Keratinocyte (primary cell): ENCODE measurements at regions not wholly inside any gene's neighbourhood (a gene's known extent, or its start where the extent isn't known, plus 50 kb on each side); places are given as distances from the start of the nearest gene placed in this dataset.

ENCODE experiments used
- DNase-seq: peaks from one replicate; pipeline ENCODE4 v3.0.0-alpha.2; 2011; ENCODE audit warnings: low read depth, missing footprints, low spot score
- FAIRE-seq: peaks from 2 replicates; lab custom pipeline; 2011; peaks lifted over from hg19 to GRCh38; lab: Jason Lieb, UNC
- H2AFZ ChIP-seq: 2 replicates; pipeline ENCODE4 v1.6.0; 2012; ENCODE audit warnings: low read length, control low read depth, inconsistent platforms; ENCODE audit not compliant: control insufficient read depth
- H3K27ac ChIP-seq: 2 replicates; pipeline ENCODE4 v1.5.1; 2011; ENCODE audit warnings: low read length; ENCODE audit not compliant: control insufficient read depth, insufficient read depth
- H3K27me3 ChIP-seq: 3 replicates; pipeline ENCODE4 v1.6.0; 2011; ENCODE audit warnings: low read length; ENCODE audit not compliant: control insufficient read depth, insufficient read depth; ENCODE audit errors: extremely low read depth
- H3K36me3 ChIP-seq, 2 experiments: 2 replicates in 1 of 2; 3 replicates in 1 of 2; pipeline ENCODE4 v1.5.1; 2011; ENCODE audit warnings: low read length in 2 of 2, mild to moderate bottlenecking in 1 of 2; ENCODE audit not compliant: control insufficient read depth in 2 of 2, insufficient read depth in 2 of 2; ENCODE audit errors: extremely low read depth in 1 of 2
- H3K4me1 ChIP-seq: 3 replicates; pipeline ENCODE4 v1.5.1; 2011; ENCODE audit warnings: low read length; ENCODE audit not compliant: control insufficient read depth, insufficient read depth; ENCODE audit errors: extremely low read depth
- H3K4me2 ChIP-seq: 3 replicates; pipeline ENCODE4 v1.6.0; 2011; ENCODE audit warnings: low read depth, low read length; ENCODE audit not compliant: control insufficient read depth, insufficient read depth; ENCODE audit errors: extremely low read depth
- H3K4me3 ChIP-seq, 3 experiments: fragments of 200-600 bp in 1 of 3; sonication (generic) in 1 of 3; 2 replicates in 2 of 3; 3 replicates in 1 of 3; pipeline ENCODE4 v1.5.1; 2011 to 2016; ENCODE audit warnings: low read length in 3 of 3, mild to moderate bottlenecking in 3 of 3, control low read depth in 2 of 3, inconsistent platforms in 1 of 3, low read depth in 1 of 3, mixed read lengths in 1 of 3, mixed run types in 1 of 3, moderate library complexity in 1 of 3; ENCODE audit not compliant: control insufficient read depth in 2 of 3, insufficient read depth in 2 of 3; ENCODE audit errors: extremely low read depth in 1 of 3
- H3K79me2 ChIP-seq: 2 replicates; pipeline ENCODE4 v1.6.0; 2012; ENCODE audit warnings: low read length; ENCODE audit not compliant: control insufficient read depth, insufficient read depth
- H3K9ac ChIP-seq: 3 replicates; pipeline ENCODE4 v1.6.0; 2011; ENCODE audit warnings: low read length; ENCODE audit not compliant: control insufficient read depth, insufficient read depth; ENCODE audit errors: extremely low read depth
- H3K9me1 ChIP-seq: 3 replicates; pipeline ENCODE4 v1.6.0; 2011; ENCODE audit warnings: low read length; ENCODE audit not compliant: control insufficient read depth, insufficient read depth; ENCODE audit errors: extremely low read depth
- H3K9me3 ChIP-seq: 2 replicates; pipeline ENCODE4 v1.5.1; 2012; ENCODE audit warnings: low read depth, low read length; ENCODE audit not compliant: control insufficient read depth
- H4K20me1 ChIP-seq: 3 replicates; pipeline ENCODE4 v1.6.0; 2011; ENCODE audit warnings: low read length; ENCODE audit not compliant: control insufficient read depth, insufficient read depth; ENCODE audit errors: extremely low read depth
- EZH2 ChIP-seq: IDR thresholded peaks from one replicate; pipeline ENCODE4 v1.6.1; 2012; ENCODE audit warnings: inconsistent platforms, mild to moderate bottlenecking, low read length, moderate library complexity
- dilution Hi-C: fragments of 300-500 bp; cut with MboI; formaldehyde crosslinking; loops from one replicate; pipeline ENCODE4 v1.7.0; 2020; ENCODE audit warnings: low sequenced_read_pairs; ENCODE audit not compliant: extremely low pct_ligation_motif_present
- TF ChIP-seq, protein P1 (sequence below), 3 experiments: IDR thresholded peaks in 1 of 3; conservative IDR thresholded peaks in 1 of 3; optimal IDR thresholded peaks in 1 of 3; 2 replicates in 2 of 3; 3 replicates in 1 of 3; pipeline versions ENCODE3 to v1.5.1; 2011; ENCODE audit warnings: low read length in 3 of 3, mild to moderate bottlenecking in 3 of 3, moderate library complexity in 2 of 3, control low read depth in 1 of 3, inconsistent platforms in 1 of 3; ENCODE audit not compliant: insufficient read depth in 2 of 3; ENCODE audit errors: extremely low read depth in 1 of 3

GRCh38 chr2:147232225-147232669 is 612.6 kb upstream of the ACVR2A start:
- FAIRE-seq = no peak

DNA sequence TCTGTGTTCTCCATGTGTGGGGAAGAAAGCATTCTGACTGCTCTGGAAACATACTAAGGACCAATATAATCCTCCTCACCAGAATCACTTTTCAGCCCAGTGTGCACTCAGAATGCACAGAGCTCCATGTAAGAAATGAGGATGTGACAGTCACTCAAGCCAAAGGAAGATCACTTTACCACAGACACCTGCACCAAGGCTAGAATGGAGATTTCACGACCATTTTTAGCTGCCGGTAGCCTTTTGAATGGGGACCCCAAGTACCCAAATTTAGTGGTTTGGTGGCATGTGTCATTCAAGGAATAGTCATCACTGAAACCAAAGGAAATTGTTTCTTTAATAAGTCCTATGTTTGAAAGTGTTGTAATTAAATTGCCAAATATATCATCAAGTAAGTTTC is 613.2 kb upstream of the ACVR2A start:
- Histone ChIP-seq H3K36me3 (no peaks in the 10 kb centered on the region), H3K4me2 (no peak overlapping the region), H3K79me2 (no peaks in the 10 kb centered on the region), H2AFZ (no peak overlapping the region), H3K4me1 (no peaks in the 10 kb centered on the region), H3K27me3 (no peaks in the 10 kb centered on the region), H3K9me3 (no peaks in the 10 kb centered on the region), H3K9me1 (no peaks in the 10 kb centered on the region), H4K20me1 (no peaks in the 10 kb centered on the region), H3K4me3 (no peak overlapping the region), H3K9ac (no peak overlapping the region), H3K27ac (no peak overlapping the region)
- dilution Hi-C loops = no loop called here
- no peak for FAIRE-seq
- TF ChIP-seq EZH2 = no peak
- TF ChIP-seq, protein P1, sequence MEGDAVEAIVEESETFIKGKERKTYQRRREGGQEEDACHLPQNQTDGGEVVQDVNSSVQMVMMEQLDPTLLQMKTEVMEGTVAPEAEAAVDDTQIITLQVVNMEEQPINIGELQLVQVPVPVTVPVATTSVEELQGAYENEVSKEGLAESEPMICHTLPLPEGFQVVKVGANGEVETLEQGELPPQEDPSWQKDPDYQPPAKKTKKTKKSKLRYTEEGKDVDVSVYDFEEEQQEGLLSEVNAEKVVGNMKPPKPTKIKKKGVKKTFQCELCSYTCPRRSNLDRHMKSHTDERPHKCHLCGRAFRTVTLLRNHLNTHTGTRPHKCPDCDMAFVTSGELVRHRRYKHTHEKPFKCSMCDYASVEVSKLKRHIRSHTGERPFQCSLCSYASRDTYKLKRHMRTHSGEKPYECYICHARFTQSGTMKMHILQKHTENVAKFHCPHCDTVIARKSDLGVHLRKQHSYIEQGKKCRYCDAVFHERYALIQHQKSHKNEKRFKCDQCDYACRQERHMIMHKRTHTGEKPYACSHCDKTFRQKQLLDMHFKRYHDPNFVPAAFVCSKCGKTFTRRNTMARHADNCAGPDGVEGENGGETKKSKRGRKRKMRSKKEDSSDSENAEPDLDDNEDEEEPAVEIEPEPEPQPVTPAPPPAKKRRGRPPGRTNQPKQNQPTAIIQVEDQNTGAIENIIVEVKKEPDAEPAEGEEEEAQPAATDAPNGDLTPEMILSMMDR (optimal IDR thresholded peaks at IDR 0.05 in 1 of 3, IDR thresholded peaks at IDR 0.05 in 1 of 3, conservative IDR thresholded peaks at IDR 0.05 in 1 of 3; ENCODE audit: extremely low read depth in 1 of 3, insufficient read depth in 2 of 3, low read length in 3 of 3) = no peak
- no peak for DNase-seq

More at GRCh38 chr2:147232225-147232669, 612.6 kb upstream of the ACVR2A start:
- Histone ChIP-seq H3K9ac (no peak overlapping the region), H3K4me2 (no peak overlapping the region), H4K20me1 (no peaks in the 10 kb centered on the region), H3K79me2 (no peaks in the 10 kb centered on the region), H3K27me3 (no peaks in the 10 kb centered on the region), H3K9me1 (no peaks in the 10 kb centered on the region), H3K9me3 (no peaks in the 10 kb centered on the region), H3K27ac (no peak overlapping the region), H3K4me1 (no peaks in the 10 kb centered on the region), H2AFZ (no peak overlapping the region), H3K4me3 (no peak overlapping the region), H3K36me3 (no peaks in the 10 kb centered on the region)
- TF ChIP-seq, protein P1 (optimal IDR thresholded peaks at IDR 0.05 in 1 of 3, IDR thresholded peaks at IDR 0.05 in 1 of 3, conservative IDR thresholded peaks at IDR 0.05 in 1 of 3; ENCODE audit: extremely low read depth in 1 of 3, insufficient read depth in 2 of 3, low read length in 3 of 3) = no peak
- TF ChIP-seq EZH2 = no peak
- DNase-seq = no peak
- dilution Hi-C loops = no loop called here
